Ovary (tissue), 3 donors: ENCODE measurements at regions not wholly inside any gene's neighbourhood (a gene's known extent, or its start where the extent isn't known, plus 50 kb on each side); places are given as distances from the start of the nearest gene placed in this dataset.

Experiments
- CTCF ChIP-seq, 3 donors: fragments of 450-650 bp in 2 of 3; fragments of 200-600 bp in 1 of 3; IDR thresholded peaks; one replicate each; pipeline versions ENCODE4 v1.5.1 to v1.8.0; 2016 to 2022; ENCODE audit warnings: antibody characterized with exemption in 3 of 3, mild to moderate bottlenecking in 1 of 3
- POLR2A ChIP-seq: fragments of 450-650 bp; IDR thresholded peaks from one replicate; pipeline ENCODE4 v1.6.1; 2017; ENCODE audit warnings: antibody characterized with exemption, mild to moderate bottlenecking, moderate library complexity
- donor health status: DM: no; HTN: no; CAD: no.

GRCh38 chr9:86550401-86550800, 196.2 kb upstream of the TUT7 start:
- TF ChIP-seq CTCF (IDR thresholded peaks at IDR 0.05): no peak
- no peak for TF ChIP-seq POLR2A
